NB4 (cell line): ENCODE measurements at regions not wholly inside any gene's neighbourhood (a gene's known extent, or its start where the extent isn't known, plus 50 kb on each side); places are given as distances from the start of the nearest gene placed in this dataset.

Source experiments
- MYC ChIP-seq: IDR thresholded peaks from 2 replicates; pipeline ENCODE4 v1.6.1; 2011; ENCODE audit warnings: low read depth, low read length
- POLR2A ChIP-seq: IDR thresholded peaks from 2 replicates; pipeline ENCODE4 v1.6.1; 2011; ENCODE audit warnings: mild to moderate bottlenecking; ENCODE audit not compliant: insufficient read length; ENCODE audit errors: extremely low read depth
- TF ChIP-seq, protein P1 (sequence below): IDR thresholded peaks from one replicate; pipeline ENCODE4 v1.5.1; 2012; ENCODE audit warnings: low read depth, low read length

DNA sequence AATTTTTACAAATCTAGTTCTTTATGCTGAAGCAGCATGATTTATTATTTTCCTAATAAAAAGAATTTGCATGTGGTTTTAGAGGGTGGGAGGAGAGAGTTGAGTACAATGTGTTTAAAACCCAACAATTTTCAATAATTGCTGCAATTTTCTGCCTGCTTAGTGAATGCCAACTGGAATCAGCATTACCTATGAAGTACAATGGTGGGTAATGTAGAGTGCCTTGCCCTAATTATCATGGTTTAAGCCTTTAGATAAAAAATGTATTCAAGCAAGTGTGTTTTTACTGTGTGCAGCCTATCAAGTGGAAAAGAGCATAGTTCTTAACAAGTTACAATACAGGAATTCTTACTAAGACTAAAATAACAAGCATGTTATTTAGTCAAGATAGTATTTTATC lies 77.9 kb upstream of the ANKRD50 start:
- TF ChIP-seq, protein P1, sequence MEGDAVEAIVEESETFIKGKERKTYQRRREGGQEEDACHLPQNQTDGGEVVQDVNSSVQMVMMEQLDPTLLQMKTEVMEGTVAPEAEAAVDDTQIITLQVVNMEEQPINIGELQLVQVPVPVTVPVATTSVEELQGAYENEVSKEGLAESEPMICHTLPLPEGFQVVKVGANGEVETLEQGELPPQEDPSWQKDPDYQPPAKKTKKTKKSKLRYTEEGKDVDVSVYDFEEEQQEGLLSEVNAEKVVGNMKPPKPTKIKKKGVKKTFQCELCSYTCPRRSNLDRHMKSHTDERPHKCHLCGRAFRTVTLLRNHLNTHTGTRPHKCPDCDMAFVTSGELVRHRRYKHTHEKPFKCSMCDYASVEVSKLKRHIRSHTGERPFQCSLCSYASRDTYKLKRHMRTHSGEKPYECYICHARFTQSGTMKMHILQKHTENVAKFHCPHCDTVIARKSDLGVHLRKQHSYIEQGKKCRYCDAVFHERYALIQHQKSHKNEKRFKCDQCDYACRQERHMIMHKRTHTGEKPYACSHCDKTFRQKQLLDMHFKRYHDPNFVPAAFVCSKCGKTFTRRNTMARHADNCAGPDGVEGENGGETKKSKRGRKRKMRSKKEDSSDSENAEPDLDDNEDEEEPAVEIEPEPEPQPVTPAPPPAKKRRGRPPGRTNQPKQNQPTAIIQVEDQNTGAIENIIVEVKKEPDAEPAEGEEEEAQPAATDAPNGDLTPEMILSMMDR: no peak
- TF ChIP-seq POLR2A (no peak), MYC (no peak)
